A549 (cell line): ENCODE measurements at regions not wholly inside any gene's neighbourhood (a gene's known extent, or its start where the extent isn't known, plus 50 kb on each side); places are given as distances from the start of the nearest gene placed in this dataset.

Source experiments
- ATAC-seq, 2 experiments: fragments of 200-7000 bp in 1 of 2; fragments of >200 bp in 1 of 2; cut with Nextera tagmentation in 1 of 2; cut with Tn5 transposase in 1 of 2; 3 replicates each; pipeline versions ENCODE4 v1.8.0 to v1.9.1; 2018 to 2020; ENCODE audit warnings: mild to moderate bottlenecking in 1 of 2, moderate library complexity in 1 of 2
- CTCF ChIA-PET: fragments of 300-600 bp; sonication (Branson Sonifier 250); formaldehyde crosslinking; extraction: SDS; loops from one replicate; lab custom pipeline; 2021; ENCODE audit warnings: antibody characterized with exemption, inconsistent platforms; lab: Yijun Ruan, JAX
- POLR2A ChIA-PET: fragments of 350-600 bp; formaldehyde crosslinking; extraction: SDS; loops from one replicate; lab custom pipeline; 2021; ENCODE audit warnings: antibody characterized with exemption, inconsistent platforms; lab: Yijun Ruan, JAX
- DNase-seq, 2 experiments: peaks; one replicate each; pipeline versions ENCODE4 v3.0.0 to v3.0.0-alpha.2; 2011 to 2016; ENCODE audit warnings: low read depth in 1 of 2, low spot score in 1 of 2
- FAIRE-seq: peaks from 2 replicates; lab custom pipeline; 2011; peaks lifted over from hg19 to GRCh38; lab: Jason Lieb, UNC
- H3K27ac ChIP-seq, 2 experiments: fragments of >200 bp; sonication (Bioruptor Twin); formaldehyde crosslinking; 3 replicates each; pipeline ENCODE4 v1.5.1; 2016 to 2017
- H3K4me1 ChIP-seq: fragments of >200 bp; sonication (Bioruptor Twin); formaldehyde crosslinking; 3 replicates; pipeline ENCODE4 v1.6.1; 2016
- H3K4me2 ChIP-seq: fragments of >200 bp; sonication (Bioruptor Twin); formaldehyde crosslinking; 3 replicates; pipeline ENCODE4 v1.6.1; 2016
- H3K4me3 ChIP-seq: fragments of >200 bp; sonication (Bioruptor Twin); formaldehyde crosslinking; 3 replicates; pipeline ENCODE4 v1.5.1; 2016
- H3K9me3 ChIP-seq: fragments of >200 bp; sonication (Bioruptor Twin); formaldehyde crosslinking; 3 replicates; pipeline ENCODE4 v1.6.1; 2016
- CBX2 ChIP-seq: fragments of 200-600 bp; sonication (generic); IDR thresholded peaks from 2 replicates; pipeline ENCODE4 v1.6.1; 2016; ENCODE audit warnings: low read depth, mild to moderate bottlenecking, borderline replicate concordance
- CBX8 ChIP-seq: fragments of 200-600 bp; sonication (generic); IDR thresholded peaks from 2 replicates; pipeline ENCODE4 v1.6.1; 2016
- CEBPB ChIP-seq, 2 experiments: fragments of >200 bp in 1 of 2; sonication (Bioruptor Twin) in 1 of 2; formaldehyde crosslinking in 1 of 2; IDR thresholded peaks; 2 replicates each; pipeline ENCODE4 v1.6.1; 2012 to 2016
- E2F6 ChIP-seq: IDR thresholded peaks from 2 replicates; pipeline ENCODE4 v1.6.1; 2012; ENCODE audit warnings: low read depth, borderline replicate concordance
- FOXS1 ChIP-seq: fragments of 250-450 bp; sonication (Bioruptor Pico); IDR thresholded peaks from 2 replicates; pipeline ENCODE4 v1.5.0; 2020; ENCODE audit warnings: mild to moderate bottlenecking, moderate library complexity
- HES2 ChIP-seq: fragments of >200 bp; sonication (Bioruptor Twin); formaldehyde crosslinking; IDR thresholded peaks from 2 replicates; pipeline ENCODE4 v1.6.1; 2016
- HEYL ChIP-seq: fragments of 250-450 bp; sonication (Bioruptor Pico); IDR thresholded peaks from 2 replicates; pipeline ENCODE4 v1.8.0; 2021; ENCODE audit warnings: mild to moderate bottlenecking, moderate library complexity
- HOXB13 ChIP-seq: fragments of 250-450 bp; sonication (Bioruptor Pico); IDR thresholded peaks from 2 replicates; pipeline ENCODE4 v1.5.0; 2020; ENCODE audit warnings: low read depth, mild to moderate bottlenecking, moderate library complexity
- HOXB5 ChIP-seq: fragments of 250-450 bp; sonication (Bioruptor Pico); IDR thresholded peaks from 2 replicates; pipeline ENCODE4 v1.5.0; 2020; ENCODE audit warnings: mild to moderate bottlenecking, moderate library complexity
- JUNB ChIP-seq: fragments of >200 bp; sonication (Bioruptor Twin); formaldehyde crosslinking; IDR thresholded peaks from 2 replicates; pipeline ENCODE4 v1.6.1; 2016
- KDM5A ChIP-seq: fragments of 200-600 bp; sonication (generic); IDR thresholded peaks from 2 replicates; pipeline ENCODE4 v1.6.1; 2016; ENCODE audit warnings: antibody characterized with exemption, mild to moderate bottlenecking
- MAFK ChIP-seq: fragments of 450-650 bp; IDR thresholded peaks from 2 replicates; pipeline ENCODE4 v1.6.1; 2014; ENCODE audit not compliant: partially characterized antibody
- NPAS2 ChIP-seq: fragments of 250-450 bp; sonication (Bioruptor Pico); IDR thresholded peaks from 2 replicates; pipeline ENCODE4 v1.8.0; 2022; ENCODE audit warnings: mild to moderate bottlenecking, moderate library complexity, borderline replicate concordance
- PHF8 ChIP-seq: fragments of 200-600 bp; sonication (generic); IDR thresholded peaks from 2 replicates; pipeline ENCODE4 v1.6.1; 2016; ENCODE audit warnings: low read depth, mild to moderate bottlenecking, antibody characterized with exemption, moderate library complexity, borderline replicate concordance
- POLR2AphosphoS2 ChIP-seq: conservative IDR thresholded peaks from 2 replicates; pipeline ENCODE4 v1.6.1; 2012; ENCODE audit warnings: low read length, improper control_type of control experiment, inconsistent platforms
- RAD21 ChIP-seq, 2 experiments: fragments of >200 bp in 1 of 2; sonication (Bioruptor Twin) in 1 of 2; formaldehyde crosslinking in 1 of 2; IDR thresholded peaks in 1 of 2; conservative IDR thresholded peaks in 1 of 2; 2 replicates in 1 of 2; 3 replicates in 1 of 2; pipeline ENCODE4 v1.6.1; 2012 to 2018; ENCODE audit warnings: inconsistent platforms in 1 of 2
- RARB ChIP-seq: fragments of 250-450 bp; sonication (Bioruptor Pico); IDR thresholded peaks from 2 replicates; pipeline ENCODE4 v1.8.0; 2021; ENCODE audit warnings: mild to moderate bottlenecking, moderate library complexity
- RFX5 ChIP-seq: fragments of 450-650 bp; IDR thresholded peaks from 2 replicates; pipeline ENCODE4 v1.7.1; 2014; ENCODE audit warnings: antibody characterized with exemption, mild to moderate bottlenecking, moderate library complexity
- RNF2 ChIP-seq: fragments of 200-600 bp; sonication (generic); IDR thresholded peaks from 2 replicates; pipeline ENCODE4 v1.6.1; 2016; ENCODE audit warnings: low read depth, mild to moderate bottlenecking, antibody characterized with exemption, moderate library complexity, borderline replicate concordance
- TFCP2L1 ChIP-seq: fragments of 250-450 bp; sonication (Bioruptor Pico); IDR thresholded peaks from 2 replicates; pipeline ENCODE4 v1.5.0; 2021; ENCODE audit warnings: mild to moderate bottlenecking
- ZFP36 ChIP-seq: fragments of 450-650 bp; IDR thresholded peaks from 2 replicates; pipeline ENCODE4 v1.6.1; 2014; ENCODE audit warnings: borderline replicate concordance; ENCODE audit not compliant: partially characterized antibody
- ZNF302 ChIP-seq: fragments of 250-450 bp; sonication (Bioruptor Pico); IDR thresholded peaks from 2 replicates; pipeline ENCODE4 v1.9.0; 2021; ENCODE audit warnings: inconsistent platforms, mild to moderate bottlenecking, moderate library complexity
- ZSCAN20 ChIP-seq: fragments of 250-450 bp; sonication (Bioruptor Pico); IDR thresholded peaks from 2 replicates; pipeline ENCODE4 v1.8.0; 2022; ENCODE audit warnings: mild to moderate bottlenecking, moderate library complexity
- WGBS: methylation state at CpG from one replicate; pipeline ENCODE4 v1.1.6; 2017; ENCODE audit errors: missing lambda C conversion rate; 5-methylcytosine and 5-hydroxymethylcytosine counted together
- TF ChIP-seq, protein P1 (sequence below): fragments of >200 bp; sonication (Bioruptor Twin); formaldehyde crosslinking; IDR thresholded peaks from 3 replicates; pipeline ENCODE4 v1.6.1; 2016

GRCh38 chr7:382043-382400, 92.1 kb downstream of the FOXL3 start:
- no peak for FAIRE-seq
- WGBS: 41% methylated on average over 5 of the region's 5 CpGs
- CTCF ChIA-PET: interaction anchor here (1.7 kb wide), 1 partner anchor 49 kb away, joined by 7 read pairs; no protein-coding TSS in a partner anchor

GRCh38 chr7:386385-386784, 96.4 kb downstream of the FOXL3 start:
- ATAC-seq (no peak), DNase-seq (no peak), FAIRE-seq (no peak)
- H3K4me1 ChIP-seq: no peaks in the 10 kb centered on the region
- POLR2A ChIA-PET: no interaction called here
- WGBS: 47% methylated on average over 11 of the region's 11 CpGs
- CTCF ChIA-PET: no interaction called here
- H3K27ac ChIP-seq: no peak overlapping the region
- no peak overlapping the region for H3K4me3 ChIP-seq
- peaks cover 25% of the 10 kb centered on the region for H3K9me3 ChIP-seq
- TF ChIP-seq FOXS1 (CRISPR knock-in tag) (no peak), RFX5 (no peak)
- H3K4me2 ChIP-seq: no peak overlapping the region

More at GRCh38 chr7:382043-382400, 92.1 kb downstream of the FOXL3 start:
- H3K9me3 ChIP-seq: peaks cover 18% of the 10 kb centered on the region
- H3K4me3 ChIP-seq: no peak overlapping the region
- no peak overlapping the region for H3K4me2 ChIP-seq
- no peak overlapping the region for H3K27ac ChIP-seq
- POLR2A ChIA-PET: no interaction called here
- ATAC-seq: no peak
- no peaks in the 10 kb centered on the region for H3K4me1 ChIP-seq
- no peak for DNase-seq
- no peak for TF ChIP-seq HOXB13 (CRISPR knock-in tag)
- no peak for TF ChIP-seq PHF8
- no peak for TF ChIP-seq ZSCAN20 (CRISPR knock-in tag)
- TF ChIP-seq HES2: no peak
- no peak for TF ChIP-seq CBX2
- TF ChIP-seq CBX8: no peak
- no peak for TF ChIP-seq CEBPB (IDR thresholded peaks at IDR 0.05)
- TF ChIP-seq RARB: no peak
- TF ChIP-seq TFCP2L1 (CRISPR knock-in tag): no peak
- TF ChIP-seq KDM5A: no peak

- CTCF ChIA-PET: no interaction called here
- Histone ChIP-seq H3K4me2 (no peak overlapping the region), H3K4me1 (no peaks in the 10 kb centered on the region), H3K4me3 (no peak overlapping the region), H3K9me3 (peaks cover 25% of the 10 kb centered on the region), H3K27ac (no peak overlapping the region)
- POLR2A ChIA-PET: no interaction called here
- DNase-seq (no peak), FAIRE-seq (no peak), ATAC-seq (no peak)
- 76% methylated on average over 29 of the region's 35 CpGs for WGBS
- no peak for TF ChIP-seq HES2
- no peak for TF ChIP-seq E2F6
- no peak for TF ChIP-seq ZNF302 (CRISPR knock-in tag)
Observed at GRCh38 chr7:387132-388022, 97.4 kb downstream of the FOXL3 start.

DNA sequence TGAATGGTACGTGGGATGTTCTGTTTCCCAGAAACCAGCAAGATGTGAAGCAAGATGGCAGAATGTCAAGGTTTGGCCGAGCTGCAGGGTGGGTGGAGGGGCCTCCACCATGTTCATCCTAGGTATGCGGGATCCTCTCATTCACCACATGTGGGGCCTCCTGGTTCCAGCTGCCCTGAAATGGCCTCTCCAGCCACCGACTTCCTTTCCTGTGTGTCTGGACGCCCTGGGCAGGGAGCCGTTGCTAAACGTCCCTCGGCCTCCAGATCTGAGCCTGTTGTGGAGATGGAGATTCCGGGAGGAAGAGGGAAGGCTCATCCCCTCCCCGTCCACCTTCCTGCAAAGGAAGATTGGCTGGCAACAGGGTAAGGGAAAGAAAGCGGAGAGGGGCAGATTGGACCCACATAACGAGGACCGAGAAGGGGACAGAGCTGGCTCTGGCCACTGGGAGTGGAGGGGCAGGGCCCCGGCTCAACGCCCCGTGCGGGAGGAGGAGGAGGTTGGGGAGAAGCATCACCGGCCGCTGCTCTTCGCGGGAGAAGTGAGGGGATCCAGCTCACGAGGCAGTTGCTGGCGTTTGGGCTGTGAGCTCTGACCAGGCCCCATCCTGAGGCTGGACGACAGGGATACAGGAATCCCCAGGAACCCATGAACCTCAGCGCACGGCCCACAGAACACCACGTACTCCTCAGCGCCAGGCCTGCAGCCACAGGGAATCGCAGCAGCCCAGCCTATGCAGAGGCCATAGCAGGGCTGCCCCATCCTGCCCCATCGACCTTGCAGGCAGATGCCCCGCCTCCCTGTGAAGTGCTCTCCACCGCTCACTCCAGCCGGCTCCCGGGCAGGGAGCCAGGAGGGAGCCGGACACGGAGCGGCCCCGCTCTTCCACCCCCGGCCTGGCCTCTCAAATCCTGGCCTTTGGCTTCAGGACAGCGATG, 98.3 kb downstream of the FOXL3 start:
- no peaks in the 10 kb centered on the region for H3K4me1 ChIP-seq
- peaks cover 25% of the 10 kb centered on the region for H3K9me3 ChIP-seq
- DNase-seq: no peak
- no peak for ATAC-seq
- H3K4me2 ChIP-seq: no peak overlapping the region
- 70% methylated on average over 25 of the region's 40 CpGs for WGBS
- ChIA-PET CTCF (no interaction called here), POLR2A (no interaction called here)
- FAIRE-seq: no peak
- no peak overlapping the region for H3K27ac ChIP-seq
- no peak overlapping the region for H3K4me3 ChIP-seq
- TF ChIP-seq POLR2AphosphoS2: no peak
- no peak for TF ChIP-seq RARB
- no peak for TF ChIP-seq PHF8
- TF ChIP-seq RAD21 (conservative IDR thresholded peaks at IDR 0.05 in 1 of 2, IDR thresholded peaks at IDR 0.05 in 1 of 2): no peak
- TF ChIP-seq CEBPB (IDR thresholded peaks at IDR 0.05): no peak
- no peak for TF ChIP-seq KDM5A
- no peak for TF ChIP-seq JUNB
- no peak for TF ChIP-seq MAFK
- TF ChIP-seq, protein P1, sequence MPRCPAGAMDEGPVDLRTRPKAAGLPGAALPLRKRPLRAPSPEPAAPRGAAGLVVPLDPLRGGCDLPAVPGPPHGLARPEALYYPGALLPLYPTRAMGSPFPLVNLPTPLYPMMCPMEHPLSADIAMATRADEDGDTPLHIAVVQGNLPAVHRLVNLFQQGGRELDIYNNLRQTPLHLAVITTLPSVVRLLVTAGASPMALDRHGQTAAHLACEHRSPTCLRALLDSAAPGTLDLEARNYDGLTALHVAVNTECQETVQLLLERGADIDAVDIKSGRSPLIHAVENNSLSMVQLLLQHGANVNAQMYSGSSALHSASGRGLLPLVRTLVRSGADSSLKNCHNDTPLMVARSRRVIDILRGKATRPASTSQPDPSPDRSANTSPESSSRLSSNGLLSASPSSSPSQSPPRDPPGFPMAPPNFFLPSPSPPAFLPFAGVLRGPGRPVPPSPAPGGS: no peak
- no peak for TF ChIP-seq ZFP36
- TF ChIP-seq NPAS2 (CRISPR knock-in tag): no peak
- no peak for TF ChIP-seq CBX2
- no peak for TF ChIP-seq HOXB5 (CRISPR knock-in tag)
- TF ChIP-seq FOXS1 (CRISPR knock-in tag): no peak
- TF ChIP-seq ZSCAN20 (CRISPR knock-in tag): no peak
- TF ChIP-seq RNF2: no peak
- TF ChIP-seq HEYL: no peak
